ENCODE measurements at regions not wholly inside any gene's neighbourhood (a gene's known extent, or its start where the extent isn't known, plus 50 kb on each side); places are given as distances from the start of the nearest gene placed in this dataset.
"Not testable (repeated sequence)": the region's sequence is repeated elsewhere in the genome, so short reads cannot be mapped to it uniquely, and the experiment has no call there.

DNA sequence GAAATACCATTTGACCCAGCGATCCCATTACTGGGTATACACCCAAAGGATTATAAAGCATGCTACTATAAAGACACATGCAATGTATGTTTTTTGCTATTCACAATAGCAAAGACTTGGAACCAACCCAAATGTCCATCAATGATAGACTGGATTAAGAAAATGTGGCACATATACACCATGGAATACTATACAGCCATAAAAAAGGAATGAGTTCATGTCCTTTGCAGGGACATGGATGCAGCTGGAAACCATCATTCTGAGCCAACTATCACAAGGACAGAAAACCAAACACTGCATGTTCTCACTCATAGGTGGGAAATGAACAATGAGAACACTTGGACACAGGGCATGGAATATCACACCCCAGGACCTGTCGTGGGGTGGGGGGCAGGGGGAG is 558.1 kb downstream of the NTRK3 start:
- not testable (repeated sequence) for TF ChIP-seq POLR2A, CTCF (IDR thresholded peaks at IDR 0.05)
